HCT116 (cell line): ENCODE measurements at regions not wholly inside any gene's neighbourhood (a gene's known extent, or its start where the extent isn't known, plus 50 kb on each side); places are given as distances from the start of the nearest gene placed in this dataset.

ENCODE experiments used
- ATAC-seq: fragments of 200-7000 bp; cut with Tn5 transposase; 2 replicates; pipeline ENCODE4 v1.9.1; 2020; ENCODE audit warnings: mild to moderate bottlenecking, moderate library complexity
- BruUV-seq: library from RNA; stranded (reverse); fragments of 400-500 nt; replicated peaks from 2 replicates; lab custom pipeline; 2021; lab: Mats Ljungman, UMichigan
- CTCF ChIA-PET: fragments of 300-600 bp; sonication (Branson Sonifier 250); formaldehyde crosslinking; loops from one replicate; lab custom pipeline; 2021; ENCODE audit warnings: antibody characterized with exemption; lab: Charles Lee
- POLR2A ChIA-PET: fragments of 300-600, 350-600 bp; sonication (Branson Sonifier 250); formaldehyde crosslinking; loops from one replicate; lab custom pipeline; 2021; ENCODE audit warnings: antibody characterized with exemption; lab: Charles Lee
- RAD21 ChIA-PET, 2 experiments: fragments of 300-600 bp; sonication (Branson Sonifier 250); formaldehyde crosslinking; loops; one replicate each; lab custom pipeline; 2023; ENCODE audit warnings: low total read pairs in 2 of 2; ENCODE audit not compliant: uncharacterized antibody in 2 of 2, unreplicated experiment in 2 of 2, low non-redundant PET in 1 of 2; lab: Charles Lee
- DNase-seq: peaks from one replicate; pipeline ENCODE4 v3.0.0-alpha.2; 2010; ENCODE audit warnings: low read depth, low spot score
- H2AFZ ChIP-seq: fragments of 200-600 bp; shearing (Covaris generic), sonication (generic); 2 replicates; pipeline ENCODE4 v1.6.1; 2017; ENCODE audit warnings: low read depth, mixed run types, mixed read lengths, antibody characterized with exemption, low read length; ENCODE audit not compliant: poor library complexity, severe bottlenecking
- H3K27ac ChIP-seq: 2 replicates; pipeline ENCODE4 v1.5.1; 2012; ENCODE audit warnings: low read depth, low read length
- H3K27me3 ChIP-seq: fragments of 200-600 bp; sonication (generic); 2 replicates; pipeline ENCODE4 v1.6.1; 2016; ENCODE audit warnings: mixed run types, low read length, mixed read lengths; ENCODE audit not compliant: insufficient read depth
- H3K36me3 ChIP-seq, 2 experiments: fragments of 200-500 bp in 1 of 2; fragments of 200-600 bp in 1 of 2; sonication (Bioruptor generic) in 1 of 2; sonication (generic) in 1 of 2; 2 replicates each; pipeline versions ENCODE4 v1.5.1 to v1.6.1; 2014 to 2016; ENCODE audit warnings: low read length in 2 of 2, inconsistent platforms in 1 of 2, mixed read lengths in 1 of 2, mixed run types in 1 of 2; ENCODE audit not compliant: insufficient read depth in 2 of 2, control insufficient read depth in 1 of 2
- H3K4me1 ChIP-seq, 2 experiments: fragments of 200-600 bp in 1 of 2; sonication (generic) in 1 of 2; 2 replicates each; pipeline versions ENCODE4 v1.5.1 to v1.6.1; 2012 to 2017; ENCODE audit warnings: low read length in 2 of 2, inconsistent platforms in 1 of 2, mild to moderate bottlenecking in 1 of 2, mixed read lengths in 1 of 2, mixed run types in 1 of 2, moderate library complexity in 1 of 2; ENCODE audit not compliant: insufficient read depth in 2 of 2, control insufficient read depth in 1 of 2
- H3K4me2 ChIP-seq: fragments of 200-600 bp; sonication (generic); 2 replicates; pipeline ENCODE4 v1.6.1; 2017; ENCODE audit warnings: mixed run types, low read length, mixed read lengths
- H3K4me3 ChIP-seq, 2 experiments: fragments of 200-600 bp in 1 of 2; sonication (generic) in 1 of 2; replicated peaks in 1 of 2; 2 replicates each; pipeline ENCODE4 v1.5.1; 2011 to 2016; ENCODE audit warnings: low read length in 2 of 2, control low read depth in 1 of 2, low read depth in 1 of 2, mild to moderate bottlenecking in 1 of 2, mixed read lengths in 1 of 2, mixed run types in 1 of 2
- H3K79me2 ChIP-seq: fragments of 200-600 bp; sonication (generic); 2 replicates; pipeline ENCODE4 v1.6.1; 2017; ENCODE audit warnings: mild to moderate bottlenecking, mixed run types, low read length, moderate library complexity, mixed read lengths; ENCODE audit not compliant: insufficient read depth
- H3K9ac ChIP-seq: fragments of 200-600 bp; sonication (generic); 2 replicates; pipeline ENCODE4 v1.6.1; 2016; ENCODE audit warnings: low read length, mixed read lengths
- H3K9me2 ChIP-seq: fragments of 200-600 bp; sonication (generic), shearing (Covaris generic); 2 replicates; pipeline ENCODE4 v1.6.1; 2017; ENCODE audit warnings: mixed run types, mild to moderate bottlenecking, moderate library complexity; ENCODE audit not compliant: insufficient read depth
- H3K9me3 ChIP-seq, 2 experiments: fragments of 200-500 bp in 1 of 2; fragments of 200-600 bp in 1 of 2; sonication (Bioruptor generic) in 1 of 2; sonication (generic) in 1 of 2; 2 replicates each; pipeline ENCODE4 v1.6.1; 2014 to 2017; ENCODE audit warnings: low read length in 2 of 2, mixed read lengths in 2 of 2, inconsistent platforms in 1 of 2, low read depth in 1 of 2, mild to moderate bottlenecking in 1 of 2, mixed run types in 1 of 2, moderate library complexity in 1 of 2; ENCODE audit not compliant: control insufficient read depth in 1 of 2, insufficient read depth in 1 of 2
- H4K20me1 ChIP-seq: fragments of 200-600 bp; sonication (generic), shearing (Covaris generic); 2 replicates; pipeline ENCODE4 v1.6.1; 2017; ENCODE audit warnings: mixed run types, mild to moderate bottlenecking, moderate library complexity; ENCODE audit not compliant: insufficient read depth
- EZH2 ChIP-seq: fragments of 200-600 bp; sonication (generic); IDR thresholded peaks from 2 replicates; pipeline ENCODE4 v1.6.1; 2017; ENCODE audit warnings: antibody characterized with exemption, mixed run types
- EZH2phosphoT487 ChIP-seq: fragments of 200-600 bp; IDR thresholded peaks from 2 replicates; pipeline ENCODE4 v1.6.1; 2018; ENCODE audit warnings: antibody characterized with exemption, borderline replicate concordance
- SRF ChIP-seq: IDR thresholded peaks from 2 replicates; pipeline ENCODE4 v1.6.1; 2012; ENCODE audit warnings: low read depth
- YY1 ChIP-seq: IDR thresholded peaks from 2 replicates; pipeline ENCODE4 v1.6.1; 2011; ENCODE audit warnings: low read length, low read depth, moderate library complexity, mild to moderate bottlenecking; ENCODE audit not compliant: insufficient replicate concordance; ENCODE audit errors: extremely low read depth
- ZBTB33 ChIP-seq: IDR thresholded peaks from 2 replicates; pipeline ENCODE4 v1.6.1; 2011; ENCODE audit warnings: mild to moderate bottlenecking, low read length, moderate library complexity; ENCODE audit not compliant: insufficient replicate concordance; ENCODE audit errors: extremely low read depth
- ZFX ChIP-seq: fragments of 450-650 bp; IDR thresholded peaks from 2 replicates; pipeline ENCODE4 v1.6.1; 2017
- ZNF274 ChIP-seq: fragments of 200-500 bp; sonication (Bioruptor generic); IDR thresholded peaks from 2 replicates; pipeline ENCODE4 v1.6.1; 2014; ENCODE audit warnings: mild to moderate bottlenecking, low read depth, low read length, inconsistent platforms
- intact Hi-C: fragments of 100-400 bp; cut with micrococcal nuclease; formaldehyde crosslinking; loops from 2 replicates; pipeline ENCODE4 v1.10.0; 2022
- TF ChIP-seq, protein P1 (sequence below), 3 experiments: fragments of 200-600 bp in 1 of 3; sonication (generic) in 1 of 3; IDR thresholded peaks in 2 of 3; conservative IDR thresholded peaks in 1 of 3; 2 replicates each; pipeline ENCODE4 v1.5.1; 2012 to 2017; ENCODE audit warnings: low read depth in 2 of 3, low read length in 2 of 3, antibody characterized with exemption in 1 of 3, borderline replicate concordance in 1 of 3, control low read depth in 1 of 3, mild to moderate bottlenecking in 1 of 3, mixed read lengths in 1 of 3, mixed run types in 1 of 3, moderate library complexity in 1 of 3; ENCODE audit not compliant: insufficient read depth in 1 of 3

DNA sequence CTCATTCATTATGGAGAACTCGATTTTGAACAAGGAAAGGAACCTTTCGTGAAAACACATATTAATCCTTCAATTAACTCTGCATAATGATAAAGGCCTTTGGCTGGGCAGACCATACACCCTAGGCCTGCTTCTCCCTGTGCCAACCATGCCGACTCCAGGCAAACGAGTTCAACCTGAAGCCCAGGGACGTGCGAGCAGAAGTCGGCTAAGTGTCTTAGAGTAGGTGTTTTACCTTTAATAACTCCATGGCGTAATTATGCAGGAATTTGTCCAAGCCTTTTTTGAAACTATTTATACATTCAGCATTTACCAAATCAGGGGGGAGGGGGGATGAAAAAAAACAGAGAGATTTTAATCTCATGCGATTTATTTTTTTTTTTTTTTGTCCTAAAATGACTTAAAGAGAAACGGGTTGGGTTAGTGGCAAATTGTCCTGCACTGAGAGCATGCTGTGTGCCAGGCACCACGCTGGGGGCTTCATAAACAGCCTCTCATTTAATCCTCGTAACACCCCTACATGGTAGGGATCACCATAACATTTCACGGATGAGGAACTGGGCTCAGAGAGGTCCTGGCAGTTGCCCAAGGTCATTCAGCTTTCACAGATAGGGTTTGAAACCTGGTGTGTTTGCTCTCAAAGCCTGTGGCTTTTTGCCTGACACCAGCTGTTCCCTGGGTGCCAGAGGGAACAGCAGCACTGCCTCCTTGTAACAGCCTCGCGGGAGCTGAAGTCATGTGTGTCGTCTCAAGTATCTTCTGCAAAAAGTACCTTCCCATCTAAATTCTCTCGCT is 423.9 kb downstream of the MN1 start:
- no peak overlapping the region for H3K4me3 ChIP-seq
- H3K27me3 ChIP-seq: peaks cover 23% of the 10 kb centered on the region; the same call in 1 of the 2 replicates
- H3K4me1 ChIP-seq: peaks cover 0 to 5% of the 10 kb centered on the region in 2 experiments; a peak in 1 of 4 replicates
- CTCF ChIA-PET: no interaction called here
- no peak overlapping the region for H3K27ac ChIP-seq
- no TSS peak for BruUV-seq
- intact Hi-C loops: no loop called here
- no peaks in the 10 kb centered on the region for H3K79me2 ChIP-seq
- H3K36me3 ChIP-seq: no peaks in the 10 kb centered on the region
- no peak overlapping the region for H2AFZ ChIP-seq
- H3K9me2 ChIP-seq: no peaks in the 10 kb centered on the region
- ATAC-seq: no peak
- no peaks in the 10 kb centered on the region for H3K9me3 ChIP-seq
- H4K20me1 ChIP-seq: no peaks in the 10 kb centered on the region
- H3K9ac ChIP-seq: no peak overlapping the region
- DNase-seq: no peak
- POLR2A ChIA-PET: no interaction called here
- H3K4me2 ChIP-seq: no peak overlapping the region
- RAD21 ChIA-PET: no interaction called here
- TF ChIP-seq SRF (no peak), YY1 (no peak), EZH2phosphoT487 (no peak), EZH2 (no peak), ZNF274 (no peak), ZBTB33 (no peak), ZFX (no peak)
- TF ChIP-seq, protein P1, sequence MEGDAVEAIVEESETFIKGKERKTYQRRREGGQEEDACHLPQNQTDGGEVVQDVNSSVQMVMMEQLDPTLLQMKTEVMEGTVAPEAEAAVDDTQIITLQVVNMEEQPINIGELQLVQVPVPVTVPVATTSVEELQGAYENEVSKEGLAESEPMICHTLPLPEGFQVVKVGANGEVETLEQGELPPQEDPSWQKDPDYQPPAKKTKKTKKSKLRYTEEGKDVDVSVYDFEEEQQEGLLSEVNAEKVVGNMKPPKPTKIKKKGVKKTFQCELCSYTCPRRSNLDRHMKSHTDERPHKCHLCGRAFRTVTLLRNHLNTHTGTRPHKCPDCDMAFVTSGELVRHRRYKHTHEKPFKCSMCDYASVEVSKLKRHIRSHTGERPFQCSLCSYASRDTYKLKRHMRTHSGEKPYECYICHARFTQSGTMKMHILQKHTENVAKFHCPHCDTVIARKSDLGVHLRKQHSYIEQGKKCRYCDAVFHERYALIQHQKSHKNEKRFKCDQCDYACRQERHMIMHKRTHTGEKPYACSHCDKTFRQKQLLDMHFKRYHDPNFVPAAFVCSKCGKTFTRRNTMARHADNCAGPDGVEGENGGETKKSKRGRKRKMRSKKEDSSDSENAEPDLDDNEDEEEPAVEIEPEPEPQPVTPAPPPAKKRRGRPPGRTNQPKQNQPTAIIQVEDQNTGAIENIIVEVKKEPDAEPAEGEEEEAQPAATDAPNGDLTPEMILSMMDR (IDR thresholded peaks at IDR 0.05 in 2 of 3, conservative IDR thresholded peaks at IDR 0.05 in 1 of 3; ENCODE audit: borderline replicate concordance in 1 of 3, insufficient read depth in 1 of 3, low read depth in 2 of 3, low read length in 2 of 3): no peak
- TF ChIP-seq, all 23 proteins: peak for 0
